Esophagus squamous epithelium (tissue), 4 donors: ENCODE measurements at regions not wholly inside any gene's neighbourhood (a gene's known extent, or its start where the extent isn't known, plus 50 kb on each side); places are given as distances from the start of the nearest gene placed in this dataset.

Experiments
- POLR2A ChIP-seq, 4 donors: fragments of 450-650 bp; IDR thresholded peaks; one replicate each; pipeline ENCODE4 v1.6.1; 2017; ENCODE audit warnings: antibody characterized with exemption in 4 of 4, mild to moderate bottlenecking in 4 of 4, moderate library complexity in 3 of 4
- TF ChIP-seq, protein P1 (sequence below), 6 experiments: fragments of 450-650 bp in 4 of 6; fragments of 200-600 bp in 2 of 6; sonication (generic) in 2 of 6; IDR thresholded peaks; one replicate each; pipeline ENCODE4 v1.5.1; 2016 to 2019; ENCODE audit warnings: antibody characterized with exemption in 6 of 6, mild to moderate bottlenecking in 4 of 6, moderate library complexity in 4 of 6

GRCh38 chr11:13160806-13161205 lies 116.8 kb upstream of the BMAL1 start:
- TF ChIP-seq, protein P1, sequence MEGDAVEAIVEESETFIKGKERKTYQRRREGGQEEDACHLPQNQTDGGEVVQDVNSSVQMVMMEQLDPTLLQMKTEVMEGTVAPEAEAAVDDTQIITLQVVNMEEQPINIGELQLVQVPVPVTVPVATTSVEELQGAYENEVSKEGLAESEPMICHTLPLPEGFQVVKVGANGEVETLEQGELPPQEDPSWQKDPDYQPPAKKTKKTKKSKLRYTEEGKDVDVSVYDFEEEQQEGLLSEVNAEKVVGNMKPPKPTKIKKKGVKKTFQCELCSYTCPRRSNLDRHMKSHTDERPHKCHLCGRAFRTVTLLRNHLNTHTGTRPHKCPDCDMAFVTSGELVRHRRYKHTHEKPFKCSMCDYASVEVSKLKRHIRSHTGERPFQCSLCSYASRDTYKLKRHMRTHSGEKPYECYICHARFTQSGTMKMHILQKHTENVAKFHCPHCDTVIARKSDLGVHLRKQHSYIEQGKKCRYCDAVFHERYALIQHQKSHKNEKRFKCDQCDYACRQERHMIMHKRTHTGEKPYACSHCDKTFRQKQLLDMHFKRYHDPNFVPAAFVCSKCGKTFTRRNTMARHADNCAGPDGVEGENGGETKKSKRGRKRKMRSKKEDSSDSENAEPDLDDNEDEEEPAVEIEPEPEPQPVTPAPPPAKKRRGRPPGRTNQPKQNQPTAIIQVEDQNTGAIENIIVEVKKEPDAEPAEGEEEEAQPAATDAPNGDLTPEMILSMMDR (IDR thresholded peaks at IDR 0.05), result no peak
- TF ChIP-seq POLR2A (IDR thresholded peaks at IDR 0.05), result no peak
